Activated CD4-positive, CD25-positive, alpha-beta regulatory T cell treated with anti-CD3 and anti-CD28 coated beads, Interleukin-2, amount 50 U/mL, for 24 hours (primary cell): ENCODE measurements at regions not wholly inside any gene's neighbourhood (a gene's known extent, or its start where the extent isn't known, plus 50 kb on each side); places are given as distances from the start of the nearest gene placed in this dataset.
A peak's percentile ranks its signal among the peaks of the same experiment; 100 is the strongest.

Source experiments
- ATAC-seq, 2 donors: fragments of 150-1000 bp; cut with Tn5 transposase; one replicate each; pipeline ENCODE4 v1.10.0; 2021; ENCODE audit warnings: mild to moderate bottlenecking in 1 of 2, moderate library complexity in 1 of 2

DNA sequence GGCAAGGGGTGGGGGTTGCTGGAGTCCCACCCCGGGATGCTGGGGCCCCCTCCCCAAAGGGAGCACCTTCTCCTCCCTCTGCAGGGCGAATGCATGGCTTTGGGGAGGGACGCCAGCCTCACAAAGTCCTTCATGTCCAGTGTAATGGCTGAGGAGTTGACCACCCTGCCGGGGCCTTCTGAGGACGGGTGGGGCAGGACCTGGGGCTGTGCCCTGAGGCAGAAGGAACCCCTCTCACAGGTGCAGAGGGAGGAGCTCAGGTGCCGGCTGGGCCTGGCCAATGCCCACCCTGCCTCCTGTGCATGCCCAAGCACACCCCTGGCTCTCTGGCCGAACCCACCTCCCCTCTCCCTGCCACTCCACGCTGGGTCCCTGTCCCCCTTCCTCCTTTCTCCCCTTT is 64.3 kb upstream of the RNU6ATAC start:
- ATAC-seq, result no peak

DNA sequence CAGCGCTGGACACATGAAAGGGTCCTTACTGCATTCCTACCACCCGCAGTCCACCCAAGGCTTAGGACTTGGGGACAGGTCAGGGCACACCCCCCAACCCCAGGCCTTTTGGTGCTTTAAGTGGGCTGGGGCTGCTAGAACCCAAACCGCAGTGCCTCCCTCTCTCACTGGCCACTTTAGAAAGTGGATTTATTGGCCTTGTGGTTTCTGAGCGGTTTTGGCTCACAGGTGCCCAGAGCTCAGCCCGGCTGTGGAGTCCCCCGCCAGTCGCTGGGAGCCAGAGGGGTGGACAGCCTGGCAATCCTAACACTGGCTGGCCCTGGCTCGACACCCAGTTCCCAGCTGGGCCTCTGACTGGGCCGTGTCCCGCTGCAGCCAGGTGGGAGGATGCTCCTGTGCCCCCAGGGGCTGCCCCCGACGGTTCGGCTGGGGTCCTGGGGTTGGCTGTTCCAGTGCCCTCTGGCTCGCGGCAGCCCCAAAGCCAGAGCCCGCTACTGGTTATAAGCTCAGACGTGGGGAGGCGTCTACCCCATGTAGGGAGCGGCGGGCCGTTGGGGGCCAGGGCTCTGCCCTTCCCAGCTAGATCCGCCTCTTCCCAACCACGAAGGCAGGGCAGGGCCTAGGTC is 65.2 kb upstream of the RNU6ATAC start:
- no peak for ATAC-seq

DNA sequence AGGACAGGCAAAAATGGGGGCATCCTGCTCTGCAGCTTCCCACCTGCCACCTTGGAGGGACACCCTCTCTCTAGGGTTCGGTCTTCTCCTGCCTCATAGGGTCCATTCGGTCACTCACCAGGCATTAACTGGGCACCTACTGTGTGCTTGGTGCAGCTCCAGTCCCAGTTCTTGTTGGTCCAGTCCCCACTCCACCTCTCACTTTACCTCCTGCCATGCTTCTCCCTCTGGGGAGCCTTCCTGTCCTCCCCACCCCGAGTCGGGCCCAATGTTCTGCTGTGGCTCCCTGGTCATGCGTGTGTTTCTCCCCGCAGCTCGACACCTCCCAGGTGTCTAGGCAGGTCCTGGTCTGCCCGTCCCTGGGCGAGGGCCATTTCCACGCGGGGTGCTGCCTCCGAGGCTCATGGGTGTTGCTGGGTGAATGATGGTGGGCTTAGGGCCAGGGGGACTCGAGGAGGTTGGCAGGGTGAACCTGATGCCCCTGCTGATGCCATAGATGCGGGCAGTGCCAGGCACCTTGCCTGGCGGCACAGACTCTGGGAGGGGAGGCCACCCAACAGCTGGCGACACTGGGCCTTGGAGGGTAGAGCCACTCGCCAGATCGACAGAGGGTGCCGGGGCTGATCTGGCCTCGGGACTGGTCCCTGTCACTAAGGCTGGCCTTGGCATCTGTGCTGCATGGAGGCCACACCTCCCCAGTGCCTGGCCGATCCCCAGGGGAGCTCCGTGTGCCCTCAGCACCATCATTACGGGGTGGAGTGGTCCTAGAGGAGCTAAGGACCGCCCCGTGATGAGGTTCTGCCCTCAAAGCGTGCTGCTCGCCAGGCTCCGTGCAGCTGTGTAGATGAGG is 66.0 kb upstream of the RNU6ATAC start:
- ATAC-seq, result no peak

DNA sequence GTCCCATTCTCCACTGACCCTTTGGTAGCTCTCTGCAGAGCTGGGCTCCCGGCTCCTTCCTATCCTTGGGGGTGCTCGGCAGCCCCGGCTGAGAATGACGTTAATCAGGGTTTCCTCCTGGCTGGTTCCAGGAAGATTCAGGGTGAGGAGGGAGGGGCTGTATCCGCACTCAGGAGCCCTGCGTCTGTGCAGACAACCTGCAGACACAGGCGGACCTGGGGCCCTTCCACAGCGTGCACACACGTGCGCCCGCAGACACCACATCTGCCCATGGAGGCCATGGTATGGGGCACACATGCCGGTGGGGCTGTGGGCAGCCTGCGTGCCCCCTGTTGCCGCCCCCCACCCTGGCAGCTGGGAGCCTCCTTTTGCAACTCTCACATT is 66.6 kb upstream of the RNU6ATAC start:
- no peak for ATAC-seq

DNA sequence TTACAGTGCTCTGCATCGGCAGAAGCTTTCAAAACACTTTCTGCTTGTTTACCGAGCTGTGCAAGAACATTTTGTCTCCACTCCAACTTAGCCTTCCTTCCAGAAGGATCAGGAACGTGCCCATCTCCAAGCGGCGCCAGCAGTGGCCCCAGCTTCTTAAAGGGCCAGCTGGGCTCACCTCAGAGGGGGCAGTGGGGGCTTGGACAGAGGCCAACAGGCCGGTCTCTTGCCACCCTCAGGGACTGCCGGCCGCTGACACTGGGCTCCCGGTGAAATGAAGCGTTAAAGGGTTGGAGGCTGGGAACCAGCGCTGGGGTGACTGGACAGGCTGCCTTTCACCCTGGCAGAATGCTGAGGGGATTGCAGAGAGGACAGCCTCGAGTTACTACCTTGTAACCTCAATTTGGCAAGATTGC is 67.0 kb upstream of the RNU6ATAC start:
- ATAC-seq, result no peak

DNA sequence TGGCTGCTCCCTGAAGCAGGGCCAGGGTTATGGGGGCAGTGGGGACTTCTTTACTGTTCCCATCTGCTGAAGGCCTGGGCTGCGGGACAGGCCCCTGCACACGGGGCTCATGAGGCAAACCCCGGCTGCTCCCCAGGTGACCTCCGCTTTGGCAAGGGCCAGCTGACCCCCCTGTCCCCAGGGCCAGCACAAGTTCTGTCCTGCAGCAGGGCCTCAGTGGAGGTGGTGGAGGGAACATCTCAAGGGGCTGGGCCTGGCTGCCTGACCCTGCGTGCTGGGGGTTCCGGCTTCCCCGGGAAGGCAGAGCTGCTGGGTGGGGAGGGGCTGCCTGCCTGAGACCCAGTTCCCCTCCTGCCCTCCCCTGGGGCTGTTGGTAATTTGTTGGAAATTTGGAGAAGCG is 67.4 kb upstream of the RNU6ATAC start:
- no peak for ATAC-seq

DNA sequence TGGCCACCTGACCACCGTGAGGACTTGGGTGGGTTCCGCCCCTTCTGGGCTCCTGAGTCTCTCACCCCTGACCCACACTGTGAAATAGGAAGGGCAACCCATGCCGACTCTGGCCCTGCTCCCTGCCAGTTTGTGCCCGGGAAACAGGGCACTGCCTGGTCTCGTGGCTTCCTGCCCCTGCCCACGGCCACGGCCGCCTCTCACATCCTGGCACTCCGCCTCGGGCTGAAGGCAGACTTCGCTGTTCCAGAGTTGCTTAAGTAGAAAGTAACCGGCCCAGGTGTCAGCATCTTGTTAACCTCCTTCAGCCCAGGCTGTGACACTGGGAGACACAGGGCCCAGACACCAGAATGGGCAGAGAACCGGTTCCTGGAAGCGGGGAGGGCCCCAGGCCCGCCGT is 68.7 kb upstream of the RNU6ATAC start:
- ATAC-seq, result no peak

DNA sequence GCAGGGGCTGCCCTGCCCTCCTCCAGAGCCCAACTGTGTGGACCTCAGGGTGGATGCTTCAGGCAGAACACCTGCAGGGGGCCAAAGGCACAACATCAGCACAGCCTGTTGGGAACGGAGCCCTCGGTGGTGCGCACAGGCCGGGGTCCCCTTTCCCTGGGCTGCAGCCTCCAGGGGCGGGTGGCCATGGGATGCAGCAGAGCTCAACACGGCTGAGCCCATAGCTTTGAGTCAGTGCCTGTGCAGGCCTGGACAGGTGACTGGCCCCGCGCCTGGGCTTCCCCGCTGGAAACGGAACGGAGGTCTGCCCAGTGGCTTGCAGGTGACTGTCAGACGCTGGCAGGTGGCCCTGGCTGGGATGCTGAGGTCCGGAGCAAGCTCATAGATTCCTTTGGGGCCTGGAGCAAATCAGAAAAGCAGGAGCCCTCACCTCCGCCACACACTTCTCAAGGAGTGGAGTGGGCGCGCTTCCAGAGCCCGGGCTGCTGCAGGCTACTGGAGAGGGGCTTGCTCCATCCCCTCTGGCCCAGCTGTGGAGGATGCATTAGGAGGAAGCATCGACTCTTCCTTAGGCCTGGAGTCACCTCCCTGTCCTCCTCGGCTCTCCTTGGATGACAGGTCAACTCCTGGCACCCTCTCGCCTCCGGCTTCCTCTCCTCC is 69.8 kb upstream of the RNU6ATAC start:
- ATAC-seq, result no peak

DNA sequence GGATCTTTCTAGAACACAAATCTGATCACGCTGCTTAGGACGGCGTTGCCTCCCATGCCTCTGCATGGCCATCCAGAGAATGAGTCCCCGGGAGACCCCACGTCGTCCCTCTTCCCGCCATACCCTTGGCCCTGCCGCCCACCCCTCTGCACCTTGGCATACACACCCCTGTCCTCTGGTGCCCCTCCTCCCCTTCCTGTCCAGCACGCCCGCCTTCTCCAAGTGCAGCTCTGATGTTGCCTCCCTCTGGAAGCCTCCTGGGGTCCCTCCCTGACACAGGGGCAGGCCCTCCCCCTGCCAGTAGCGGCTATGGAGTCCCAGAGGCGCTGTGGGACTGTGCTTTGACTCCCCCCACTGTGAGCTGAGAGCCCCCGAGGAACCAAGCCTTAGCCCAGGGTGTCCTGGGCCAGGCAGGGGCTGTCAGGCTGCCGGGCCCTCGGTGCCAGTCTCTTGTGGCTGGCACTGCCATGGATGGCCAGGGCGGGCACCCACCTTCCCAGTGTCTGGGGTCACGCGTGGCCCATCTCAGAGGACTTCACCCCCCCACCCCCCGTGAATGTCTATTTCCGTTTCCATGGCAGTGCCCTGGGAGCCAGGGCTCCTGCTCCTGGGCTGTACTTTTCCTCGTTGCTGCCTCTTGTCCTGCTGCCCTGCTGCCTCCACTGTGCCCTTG is 70.5 kb upstream of the RNU6ATAC start:
- no peak for ATAC-seq

DNA sequence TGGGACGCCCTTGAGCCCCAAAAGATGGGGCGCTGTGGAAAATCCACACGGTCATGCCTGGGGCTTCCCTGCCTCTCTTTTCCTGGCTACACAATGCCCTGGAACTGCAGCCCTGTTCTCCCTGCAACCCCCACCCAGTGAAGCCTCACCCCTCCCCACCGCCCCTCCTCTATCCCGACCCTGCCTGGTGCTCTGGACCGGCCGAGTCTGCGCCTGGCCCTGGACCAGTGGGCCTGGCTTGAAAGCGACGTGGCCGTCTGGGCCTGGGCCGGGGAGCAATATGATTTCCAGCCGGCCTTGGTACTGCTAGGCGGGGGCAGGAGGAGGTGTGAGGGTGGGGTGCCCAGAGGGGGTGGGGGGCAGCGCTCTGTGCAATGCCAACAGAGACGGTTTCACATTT is 71.0 kb upstream of the RNU6ATAC start:
- ATAC-seq, result no peak

DNA sequence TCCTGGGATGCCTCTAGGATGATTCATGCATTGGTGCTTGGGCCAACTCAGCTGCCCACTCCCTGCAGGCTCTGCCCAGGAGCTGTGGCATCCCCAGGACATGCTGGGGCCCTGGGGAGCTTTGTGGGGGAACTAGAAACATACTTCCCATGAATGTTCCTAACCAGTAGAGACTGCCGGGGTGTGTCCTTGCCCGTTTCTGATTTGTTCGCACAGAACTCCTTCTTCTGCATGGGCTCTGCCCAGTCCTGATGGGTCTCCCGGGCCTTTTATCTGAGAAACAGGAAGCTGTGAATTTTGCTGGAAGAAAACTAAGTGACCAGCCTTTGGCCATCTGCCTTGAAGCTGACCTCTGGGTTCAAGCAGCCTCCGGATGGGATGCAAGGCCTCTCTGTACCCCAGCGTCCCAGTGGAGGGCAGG is 71.6 kb upstream of the RNU6ATAC start:
- ATAC-seq, result no peak

DNA sequence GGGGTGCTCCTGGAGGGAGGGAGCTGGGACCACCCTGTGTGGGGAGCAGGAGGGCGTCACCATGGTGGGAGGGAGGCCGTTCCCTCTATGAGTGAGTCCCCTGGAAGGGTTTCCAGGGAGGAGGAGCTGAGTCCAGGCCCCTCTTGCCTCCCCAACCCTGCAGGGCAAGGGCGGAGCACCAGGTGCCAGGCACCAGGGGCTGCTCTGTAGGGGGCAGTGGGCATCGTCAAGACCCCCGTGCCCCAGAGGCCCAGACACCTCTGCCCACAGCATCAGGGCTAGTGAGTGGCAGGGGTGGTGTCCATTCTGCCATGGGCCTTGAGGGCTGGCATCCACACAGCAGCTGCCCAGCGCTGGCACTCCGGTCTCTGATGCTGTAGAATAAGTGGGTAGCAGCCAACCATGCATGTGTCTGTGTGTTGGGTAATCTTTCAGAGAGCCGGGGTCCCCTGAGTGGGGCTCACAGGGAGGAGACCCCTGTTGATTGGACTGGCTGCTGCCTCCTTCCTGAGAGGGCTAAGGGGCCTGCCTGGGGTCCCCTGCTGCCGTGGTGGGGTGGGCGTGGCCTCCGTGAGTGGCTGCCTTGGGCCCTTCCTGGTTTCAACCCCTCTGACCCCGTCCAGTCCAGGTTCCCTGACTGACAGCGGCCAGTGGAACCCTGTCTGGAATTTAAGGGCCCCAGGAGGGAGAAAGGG is 72.7 kb upstream of the RNU6ATAC start:
- ATAC-seq, result no peak

DNA sequence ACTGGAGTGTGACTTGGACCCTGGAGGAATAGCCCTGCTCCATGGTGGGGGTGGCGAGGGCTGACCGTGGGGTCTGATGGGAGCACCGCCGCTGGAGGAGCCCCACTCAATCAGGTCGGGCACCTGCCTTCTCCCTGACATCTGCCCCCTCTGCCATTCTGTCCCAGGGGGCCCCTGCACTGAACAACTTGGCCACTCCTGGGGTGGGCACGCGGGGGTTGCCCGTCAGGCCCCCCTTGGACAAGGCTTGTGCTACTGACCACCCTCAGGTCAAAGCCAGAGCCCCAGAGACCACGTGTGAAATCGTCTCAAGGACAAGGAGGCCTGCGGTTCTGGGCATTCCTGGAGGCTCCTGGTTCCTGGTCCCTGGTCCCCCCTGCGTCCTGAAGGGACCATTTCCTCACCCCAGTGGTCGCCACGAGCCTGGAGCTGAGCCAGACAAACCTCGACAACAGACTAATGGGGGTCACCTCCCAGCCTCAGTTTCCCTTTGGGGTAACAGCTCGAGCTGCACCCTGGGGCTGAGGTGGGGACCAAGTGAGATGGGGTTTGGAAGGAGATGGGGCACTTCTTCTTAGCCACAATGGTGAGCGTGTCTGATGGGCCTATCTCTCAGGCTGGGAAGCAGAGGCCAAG is 73.4 kb upstream of the RNU6ATAC start:
- no peak for ATAC-seq

DNA sequence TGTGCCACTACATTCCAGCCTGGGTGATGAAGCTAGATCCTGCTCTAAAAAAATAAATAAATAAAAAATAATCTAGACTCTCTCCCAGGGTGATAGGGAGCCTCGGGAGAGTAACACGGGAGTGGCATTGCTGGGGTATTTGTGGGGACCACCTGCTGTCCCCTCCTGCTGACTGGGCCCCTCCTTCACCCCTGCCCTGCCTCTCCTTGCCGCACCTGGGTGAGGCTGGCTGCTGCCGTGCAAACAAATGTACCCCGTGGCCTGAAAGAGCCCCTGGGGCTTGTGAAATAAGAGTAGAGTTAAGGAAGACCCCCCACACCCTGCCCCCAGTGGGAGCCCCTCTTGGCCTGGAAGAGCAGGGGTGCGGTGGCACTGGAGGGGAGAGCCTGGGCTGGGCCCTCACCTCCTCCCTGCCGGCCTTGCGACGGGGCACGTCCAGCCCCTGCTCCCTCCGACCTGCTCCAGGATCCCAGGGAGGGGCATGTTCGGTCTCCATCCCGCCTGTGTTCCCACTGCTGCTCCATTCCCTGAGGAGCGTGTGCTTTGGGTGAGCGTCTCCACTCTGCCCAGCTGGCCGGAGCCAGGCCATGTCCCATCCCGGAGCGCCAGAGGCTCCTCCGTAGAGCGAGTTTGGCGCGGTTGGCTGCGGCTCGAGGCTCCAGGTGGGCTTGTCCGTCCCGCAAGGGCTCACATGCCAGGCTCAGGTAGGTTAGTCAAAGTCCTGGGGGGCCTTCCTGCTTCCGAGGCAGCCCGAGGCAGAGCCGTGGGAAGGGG is 75.0 kb upstream of the RNU6ATAC start:
- ATAC-seq, result no peak

DNA sequence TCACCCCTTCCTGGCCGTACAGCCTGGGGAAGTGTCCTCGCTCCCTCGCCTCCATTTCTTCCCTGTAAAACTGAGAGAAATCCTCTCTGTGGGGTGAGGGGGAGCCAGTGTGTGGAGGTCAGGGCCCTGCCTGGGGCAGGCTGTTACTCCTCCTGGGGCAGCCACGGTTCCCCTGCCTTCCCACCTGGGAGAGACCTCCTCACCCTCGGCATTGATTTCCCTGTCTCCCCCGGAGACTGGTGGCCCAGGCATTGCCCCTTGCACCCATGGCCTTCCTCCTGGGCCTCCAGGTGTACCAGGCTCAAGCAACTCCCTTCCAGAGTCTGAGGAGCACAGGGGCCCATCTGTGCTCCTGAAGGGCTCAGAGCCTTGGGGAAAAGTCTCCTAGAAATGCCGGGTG is 75.6 kb upstream of the RNU6ATAC start:
- ATAC-seq, result no peak

DNA sequence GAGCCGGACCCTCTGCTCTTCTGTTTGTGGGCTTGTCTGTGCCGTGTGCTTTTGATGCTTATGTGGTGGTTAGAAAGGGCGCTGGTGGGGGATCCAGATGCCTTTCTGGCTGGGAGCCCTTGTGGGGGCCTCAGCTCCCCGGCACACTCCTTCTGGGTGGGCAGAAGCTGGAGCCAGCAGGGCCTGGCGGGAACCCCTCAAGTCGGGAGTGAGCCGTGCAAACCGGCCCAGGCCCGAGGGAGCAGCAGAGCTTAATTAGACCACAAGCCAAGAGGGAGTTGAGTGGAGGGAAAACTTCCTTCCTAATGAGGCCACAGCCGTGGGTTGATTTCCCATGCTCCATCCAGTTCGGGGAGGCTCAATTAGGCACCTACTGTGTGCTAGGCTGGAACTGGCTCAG is 76.0 kb upstream of the RNU6ATAC start:
- no peak for ATAC-seq

DNA sequence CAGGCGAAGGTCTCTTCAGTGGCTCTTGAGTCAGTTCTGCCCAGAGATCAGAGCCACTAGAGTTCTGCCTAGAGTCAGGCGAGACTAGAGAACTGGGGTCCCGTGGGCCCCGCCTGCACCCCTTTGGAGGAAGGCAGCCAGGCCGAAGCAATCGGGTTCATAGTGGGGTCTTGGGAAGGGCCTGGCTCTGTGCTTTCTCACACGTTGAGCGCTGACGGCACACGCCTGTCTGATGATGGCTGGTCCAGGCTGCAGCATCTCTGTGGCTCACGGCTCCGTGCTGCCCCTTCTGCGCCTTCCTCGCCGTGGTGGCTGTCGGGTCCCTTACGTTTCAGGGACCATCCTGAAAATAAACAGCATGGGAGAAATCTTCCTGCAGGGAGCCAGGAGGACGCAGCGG is 78.3 kb upstream of the RNU6ATAC start:
- no peak for ATAC-seq

DNA sequence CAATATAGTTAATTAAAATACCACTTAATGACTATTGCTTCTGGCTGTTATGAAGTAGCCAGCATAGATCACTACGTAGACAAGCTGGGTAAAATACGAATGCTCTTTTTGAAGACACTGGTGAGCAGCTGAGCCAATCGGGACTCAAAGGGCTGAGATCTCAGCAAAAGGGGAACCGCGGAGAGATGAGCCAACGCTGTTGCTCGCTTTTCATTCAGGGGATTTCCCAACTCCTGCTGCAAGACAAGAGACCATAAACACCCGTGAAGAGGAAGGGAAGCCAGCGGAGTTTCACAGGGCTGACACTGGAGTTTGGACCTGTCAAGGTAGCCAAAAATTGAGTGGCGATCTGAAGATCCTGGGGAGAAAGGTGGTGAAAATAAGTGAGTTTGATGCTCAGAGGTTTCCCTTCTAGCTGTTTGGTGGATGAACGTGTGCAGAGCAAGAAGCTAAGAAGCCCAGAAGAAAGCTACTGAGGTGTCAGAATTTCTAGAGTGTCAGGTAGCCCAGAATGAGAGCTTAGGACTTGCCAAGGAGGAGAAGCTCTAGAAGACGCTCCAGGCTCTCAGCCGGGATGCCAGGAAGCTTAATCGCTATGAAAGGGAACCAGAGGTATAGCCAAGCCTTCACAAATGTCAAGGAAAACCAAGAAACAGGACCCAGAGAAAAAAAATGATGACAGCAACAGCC is 79.6 kb upstream of the RNU6ATAC start:
- ATAC-seq, result peak; percentile 71 to 82

DNA sequence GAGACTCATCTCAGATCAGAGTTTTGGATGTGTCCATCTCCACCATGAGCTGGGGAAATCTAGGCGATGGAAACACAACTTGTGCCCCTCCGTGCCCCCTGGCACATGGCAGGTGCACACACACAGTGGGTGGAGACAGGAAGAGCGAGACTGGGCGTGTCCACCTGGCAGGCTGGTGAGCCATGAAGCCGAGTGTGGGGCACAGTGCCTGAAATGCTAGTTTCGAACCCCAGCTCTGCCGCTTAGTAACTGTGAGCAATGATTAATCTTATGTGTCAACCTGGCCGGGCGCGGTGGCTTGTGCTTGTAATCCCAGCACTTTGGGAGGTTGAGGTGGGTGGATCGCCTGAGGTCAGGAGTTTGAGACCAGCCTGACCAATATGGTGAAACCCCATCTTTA is 80.8 kb upstream of the RNU6ATAC start:
- no peak for ATAC-seq

DNA sequence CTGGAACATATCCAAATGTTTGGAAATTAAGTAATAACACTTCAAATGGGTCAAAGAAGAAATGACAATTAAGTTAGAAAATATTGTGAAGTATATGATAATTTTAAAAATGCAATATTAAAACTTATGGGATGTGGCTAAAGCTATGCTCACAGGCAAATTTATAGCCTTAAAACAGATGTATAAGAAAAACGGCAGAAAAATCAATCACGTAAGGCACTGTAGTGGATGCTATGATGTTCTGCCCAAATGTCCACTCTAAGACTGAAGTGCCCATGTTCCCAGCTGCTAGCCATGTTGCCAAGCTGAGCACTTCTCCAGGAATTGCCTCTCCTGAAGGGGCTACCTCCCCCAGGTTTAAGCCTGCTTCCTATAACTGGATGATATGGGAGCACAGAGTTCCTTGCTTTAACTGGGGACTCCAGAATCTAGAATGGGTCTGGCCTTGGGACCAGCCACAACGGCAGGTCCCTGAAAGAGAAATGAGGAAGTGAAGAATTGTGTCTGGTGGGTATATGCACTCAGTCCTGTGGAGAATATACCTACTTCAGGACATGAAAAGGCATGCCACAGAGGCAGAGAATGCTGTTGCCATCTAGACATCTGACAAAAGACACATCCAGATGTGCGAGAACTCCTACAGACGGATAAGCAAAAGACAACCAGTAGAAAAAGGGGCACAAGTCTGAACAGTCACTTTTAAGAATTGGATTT is 78.2 kb upstream of the RXRA start:
- ATAC-seq, result no peak
